GM12874 (cell line): ENCODE measurements at regions not wholly inside any gene's neighbourhood (a gene's known extent, or its start where the extent isn't known, plus 50 kb on each side); places are given as distances from the start of the nearest gene placed in this dataset.

Experiments
- TF ChIP-seq, protein P1 (sequence below): IDR thresholded peaks from 2 replicates; pipeline ENCODE4 v1.5.1; 2011; ENCODE audit warnings: low read depth, mild to moderate bottlenecking, control low read depth, low read length, moderate library complexity; ENCODE audit not compliant: insufficient read depth

DNA sequence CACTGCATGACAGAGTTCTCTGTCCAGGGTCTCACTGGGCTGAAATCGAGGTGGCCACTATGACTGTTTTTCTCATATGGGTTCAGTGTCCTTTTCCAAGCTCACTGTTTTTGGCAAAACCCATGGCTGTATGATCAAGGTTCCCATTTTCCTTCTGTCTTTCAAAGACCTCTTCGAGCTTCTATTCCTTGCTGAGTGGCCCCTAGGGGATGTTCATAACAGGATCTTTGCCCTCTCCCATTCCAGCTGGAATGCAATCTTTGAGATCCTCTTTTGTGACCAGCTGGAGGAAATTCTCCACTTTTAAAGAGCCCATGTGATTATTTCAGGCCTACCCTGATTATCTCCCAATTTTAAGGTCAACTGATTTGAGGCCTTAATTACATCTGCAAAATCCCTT is 572.5 kb upstream of the SLC10A2 start:
- TF ChIP-seq, protein P1, sequence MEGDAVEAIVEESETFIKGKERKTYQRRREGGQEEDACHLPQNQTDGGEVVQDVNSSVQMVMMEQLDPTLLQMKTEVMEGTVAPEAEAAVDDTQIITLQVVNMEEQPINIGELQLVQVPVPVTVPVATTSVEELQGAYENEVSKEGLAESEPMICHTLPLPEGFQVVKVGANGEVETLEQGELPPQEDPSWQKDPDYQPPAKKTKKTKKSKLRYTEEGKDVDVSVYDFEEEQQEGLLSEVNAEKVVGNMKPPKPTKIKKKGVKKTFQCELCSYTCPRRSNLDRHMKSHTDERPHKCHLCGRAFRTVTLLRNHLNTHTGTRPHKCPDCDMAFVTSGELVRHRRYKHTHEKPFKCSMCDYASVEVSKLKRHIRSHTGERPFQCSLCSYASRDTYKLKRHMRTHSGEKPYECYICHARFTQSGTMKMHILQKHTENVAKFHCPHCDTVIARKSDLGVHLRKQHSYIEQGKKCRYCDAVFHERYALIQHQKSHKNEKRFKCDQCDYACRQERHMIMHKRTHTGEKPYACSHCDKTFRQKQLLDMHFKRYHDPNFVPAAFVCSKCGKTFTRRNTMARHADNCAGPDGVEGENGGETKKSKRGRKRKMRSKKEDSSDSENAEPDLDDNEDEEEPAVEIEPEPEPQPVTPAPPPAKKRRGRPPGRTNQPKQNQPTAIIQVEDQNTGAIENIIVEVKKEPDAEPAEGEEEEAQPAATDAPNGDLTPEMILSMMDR = no peak

GRCh38 chr13:103634066-103634465 is 567.8 kb upstream of the SLC10A2 start:
- TF ChIP-seq, protein P1 = no peak

DNA sequence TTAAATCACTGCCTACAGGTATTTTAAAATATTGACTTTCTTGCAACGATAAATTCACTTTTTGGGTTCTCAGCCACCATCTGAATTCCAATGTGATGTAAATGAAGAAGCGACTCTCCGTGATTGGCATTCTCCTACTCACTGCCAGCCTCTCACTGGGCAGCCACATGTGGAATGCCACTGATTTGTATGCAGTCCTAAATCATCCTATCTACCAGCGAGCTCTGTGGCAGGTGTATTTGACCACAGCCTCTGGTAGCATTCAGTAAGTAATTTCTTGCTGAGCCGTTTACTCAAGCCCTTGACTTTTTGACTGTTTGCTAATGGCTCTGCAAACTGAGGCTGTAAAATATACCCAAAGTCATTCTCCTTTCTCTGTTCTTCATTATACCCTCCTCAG is 559.0 kb upstream of the SLC10A2 start:
- TF ChIP-seq, protein P1 = no peak

DNA sequence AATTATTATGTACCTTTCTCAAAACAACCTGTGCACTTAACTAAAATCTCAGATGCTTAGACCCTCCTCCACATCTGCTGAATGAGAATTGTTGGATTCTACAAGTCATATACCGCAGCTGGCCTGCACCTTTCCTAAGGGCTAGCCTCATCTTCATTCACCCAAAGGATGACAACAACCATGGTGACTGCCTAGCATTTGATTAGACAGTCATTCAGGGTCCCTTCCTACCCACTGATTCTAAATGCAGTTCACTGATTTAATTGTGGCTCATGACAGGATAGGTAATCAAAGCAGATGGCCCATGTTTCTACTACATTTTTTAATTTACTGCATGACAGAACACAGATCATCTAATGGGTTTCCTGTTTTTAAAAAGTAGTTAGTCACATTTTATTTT is 551.9 kb upstream of the SLC10A2 start:
- TF ChIP-seq, protein P1 = no peak

GRCh38 chr13:103615771-103616170 is 549.6 kb upstream of the SLC10A2 start:
- TF ChIP-seq, protein P1 = no peak

GRCh38 chr13:103614761-103615160 is 548.5 kb upstream of the SLC10A2 start:
- TF ChIP-seq, protein P1 = no peak

- TF ChIP-seq, protein P1 = no peak
Observed at GRCh38 chr13:103607995-103608394, 541.8 kb upstream of the SLC10A2 start.
